OCI-LY7 (cell line): ENCODE measurements at regions not wholly inside any gene's neighbourhood (a gene's known extent, or its start where the extent isn't known, plus 50 kb on each side); places are given as distances from the start of the nearest gene placed in this dataset.

Experiments
- CTCF ChIP-seq: fragments of 200-600 bp; sonication (generic); conservative IDR thresholded peaks from 2 replicates; pipeline ENCODE4 v1.5.1; 2014; ENCODE audit warnings: mild to moderate bottlenecking, antibody characterized with exemption, low read length, moderate library complexity, mixed read lengths
- EZH2phosphoT487 ChIP-seq: fragments of 200-600 bp; sonication (generic); IDR thresholded peaks from 2 replicates; pipeline ENCODE4 v1.6.1; 2018; ENCODE audit warnings: low read depth, borderline replicate concordance, mild to moderate bottlenecking, mixed run types, antibody characterized with exemption, low read length, moderate library complexity, mixed read lengths

GRCh38 chr17:68195667-68196393 is 52.0 kb upstream of the AMZ2 start:
- no peak for TF ChIP-seq CTCF
- no peak for TF ChIP-seq EZH2phosphoT487
